GM12878 (cell line): ENCODE measurements at regions not wholly inside any gene's neighbourhood (a gene's known extent, or its start where the extent isn't known, plus 50 kb on each side); places are given as distances from the start of the nearest gene placed in this dataset.

Experiments used
- ATAC-seq: fragments of 200-7000 bp; cut with Tn5 transposase; 3 replicates; pipeline ENCODE4 v1.9.1; 2020; ENCODE audit warnings: mild to moderate bottlenecking, moderate library complexity
- BruUV-seq: library from RNA; stranded (reverse); fragments of 400-500 nt; replicated peaks from 2 replicates; lab custom pipeline; 2021; lab: Mats Ljungman, UMichigan
- CTCF ChIA-PET: fragments of 300-600 bp; sonication (Branson Sonifier 250); formaldehyde crosslinking; extraction: SDS; loops from one replicate; lab custom pipeline; 2021; ENCODE audit warnings: inconsistent platforms; lab: Yijun Ruan, JAX
- POLR2A ChIA-PET: fragments of 350-600 bp; formaldehyde crosslinking; extraction: SDS; loops from one replicate; lab custom pipeline; 2021; ENCODE audit warnings: inconsistent platforms; lab: Charles Lee
- RAD21 ChIA-PET: fragments of 300-600 bp; sonication (Branson Sonifier 250); formaldehyde crosslinking; loops from one replicate; lab custom pipeline; 2023; ENCODE audit warnings: antibody characterized with exemption; ENCODE audit not compliant: unreplicated experiment; lab: Charles Lee
- SMC1A ChIA-PET: fragments of 300-600 bp; sonication (Branson Sonifier 250); formaldehyde crosslinking; loops from one replicate; lab custom pipeline; 2023; ENCODE audit not compliant: unreplicated experiment, uncharacterized antibody; lab: Charles Lee
- DNase-seq: peaks from one replicate; pipeline ENCODE4 v3.0.0-alpha.2; 2011; ENCODE audit warnings: low read depth, low spot score
- FAIRE-seq: peaks from 3 replicates; lab custom pipeline; 2011; peaks lifted over from hg19 to GRCh38; lab: Jason Lieb, UNC
- H2AFZ ChIP-seq: 2 replicates; pipeline ENCODE4 v1.6.0; 2011; ENCODE audit warnings: low read depth, low read length, control low read depth; ENCODE audit not compliant: control insufficient read depth
- H3K27ac ChIP-seq: 2 replicates; pipeline ENCODE4 v1.5.1; 2011; ENCODE audit warnings: control low read depth; ENCODE audit not compliant: control insufficient read depth, insufficient read depth
- H3K27me3 ChIP-seq, 2 experiments: replicated peaks in 1 of 2; 2 replicates each; pipeline versions ENCODE4 v1.6.0 to v1.6.1; 2011; ENCODE audit warnings: low read length in 1 of 2; ENCODE audit not compliant: control insufficient read depth in 2 of 2, insufficient read depth in 2 of 2
- H3K36me3 ChIP-seq, 2 experiments: 2 replicates each; pipeline ENCODE4 v1.5.1; 2011; ENCODE audit warnings: low read length in 1 of 2; ENCODE audit not compliant: control insufficient read depth in 2 of 2, insufficient read depth in 2 of 2
- H3K4me1 ChIP-seq: 2 replicates; pipeline ENCODE4 v1.6.1; 2011; ENCODE audit warnings: mild to moderate bottlenecking, low read length, moderate library complexity, mixed read lengths; ENCODE audit not compliant: control insufficient read depth, insufficient read depth
- H3K4me2 ChIP-seq: 2 replicates; pipeline ENCODE4 v1.6.0; 2011; ENCODE audit warnings: control low read depth; ENCODE audit not compliant: control insufficient read depth, insufficient read depth
- H3K4me3 ChIP-seq: fragments of 200-600 bp; sonication (generic); 2 replicates; pipeline ENCODE4 v1.5.1; 2016
- H3K79me2 ChIP-seq: 2 replicates; pipeline ENCODE4 v1.6.0; 2011; ENCODE audit warnings: low read length; ENCODE audit not compliant: control insufficient read depth, insufficient read depth
- H3K9ac ChIP-seq: 2 replicates; pipeline ENCODE4 v1.8.0; 2011; ENCODE audit warnings: low read length, control low read depth, mixed read lengths; ENCODE audit not compliant: control insufficient read depth, insufficient read depth
- H3K9me3 ChIP-seq: replicated peaks from 3 replicates; pipeline ENCODE4 v1.5.1; 2011; ENCODE audit warnings: mild to moderate bottlenecking, low read length; ENCODE audit not compliant: control insufficient read depth, insufficient read depth
- H4K20me1 ChIP-seq: 2 replicates; pipeline ENCODE4 v1.6.0; 2011; ENCODE audit not compliant: control insufficient read depth, insufficient read depth
- BCL3 ChIP-seq: IDR thresholded peaks from 2 replicates; pipeline ENCODE4 v1.6.1; 2011; ENCODE audit warnings: borderline replicate concordance, low read depth, mild to moderate bottlenecking, moderate library complexity, low read length; ENCODE audit not compliant: insufficient read depth, poor library complexity, severe bottlenecking
- BRCA1 ChIP-seq: IDR thresholded peaks from 2 replicates; pipeline ENCODE4 v1.6.1; 2011; ENCODE audit warnings: low read depth, low read length, improper control_type of control experiment
- CUX1 ChIP-seq: IDR thresholded peaks from 2 replicates; pipeline ENCODE4 v1.6.1; 2012; ENCODE audit warnings: improper control_type of control experiment, low read depth, low read length; ENCODE audit not compliant: insufficient replicate concordance
- ETV6 ChIP-seq, 2 experiments: fragments of 450-650 bp in 1 of 2; IDR thresholded peaks in 1 of 2; conservative IDR thresholded peaks in 1 of 2; 2 replicates each; pipeline ENCODE4 v1.6.1; 2014; ENCODE audit warnings: antibody characterized with exemption in 1 of 2, borderline replicate concordance in 1 of 2, low read depth in 1 of 2, mild to moderate bottlenecking in 1 of 2, moderate library complexity in 1 of 2
- EZH2 ChIP-seq: IDR thresholded peaks from 2 replicates; pipeline ENCODE4 v1.6.1; 2012; ENCODE audit warnings: low read depth, mild to moderate bottlenecking, control low read depth, inconsistent platforms, low read length, borderline replicate concordance; ENCODE audit not compliant: control insufficient read depth
- NFIC ChIP-seq: IDR thresholded peaks from 2 replicates; pipeline ENCODE4 v1.6.1; 2012; ENCODE audit warnings: low read depth, mild to moderate bottlenecking, inconsistent platforms, low read length, moderate library complexity
- POLR2A ChIP-seq: IDR thresholded peaks from 2 replicates; pipeline ENCODE4 v1.6.1; 2011; ENCODE audit warnings: low read depth, mild to moderate bottlenecking, low read length
- RAD51 ChIP-seq: fragments of 450-650 bp; IDR thresholded peaks from 2 replicates; pipeline ENCODE4 v1.6.1; 2016; ENCODE audit warnings: moderate library complexity, mild to moderate bottlenecking, inconsistent platforms
- SREBF2 ChIP-seq: IDR thresholded peaks from 2 replicates; pipeline ENCODE4 v1.6.1; 2012; ENCODE audit warnings: mild to moderate bottlenecking, low read length
- ZNF274 ChIP-seq: IDR thresholded peaks from one replicate; pipeline ENCODE4 v1.8.0; 2011; ENCODE audit not compliant: insufficient read length, insufficient read depth
- ZZZ3 ChIP-seq: IDR thresholded peaks from 2 replicates; pipeline ENCODE4 v1.6.1; 2011; ENCODE audit warnings: low read depth; ENCODE audit not compliant: control insufficient read depth, insufficient read length
- WGBS: methylation state at CpG from one replicate; pipeline ENCODE4 v1.1.6; 2016; ENCODE audit warnings: low lambda C conversion rate; ENCODE audit not compliant: insufficient replicate concordance, insufficient coverage; ENCODE audit errors: missing lambda C conversion rate; 5-methylcytosine and 5-hydroxymethylcytosine counted together
- in situ Hi-C: fragments of 300-500 bp; cut with MboI; formaldehyde crosslinking; loops from 9 replicates; pipeline ENCODE4 v1.14.3; 2018; ENCODE audit warnings: mixed read lengths
- intact Hi-C: fragments of 100-400 bp; cut with micrococcal nuclease; formaldehyde crosslinking; loops from one replicate; pipeline ENCODE4 v1.14.2; 2022; ENCODE audit not compliant: unreplicated experiment

GRCh38 chr12:102609996-102610395 lies 129.6 kb upstream of the IGF1 start:
- ChIA-PET RAD21 (no interaction called here), SMC1A (no interaction called here), POLR2A (no interaction called here), CTCF (interaction anchor here (0.6 kb wide), 1 partner anchor 918 kb away, joined by 3 read pairs; no protein-coding TSS in a partner anchor)
- H3K9me3 ChIP-seq = no peaks in the 10 kb centered on the region; the same call in 2 of the 3 replicates
- H3K4me3 ChIP-seq = no peak overlapping the region
- intact Hi-C loops = no loop called here
- H3K4me2 ChIP-seq = no peak overlapping the region
- in situ Hi-C loops = no loop called here
- H3K9ac ChIP-seq = no peak overlapping the region
- no peak overlapping the region for H3K27ac ChIP-seq
- no peaks in the 10 kb centered on the region for H3K79me2 ChIP-seq
- H3K27me3 ChIP-seq = no peaks in the 10 kb centered on the region
- DNase-seq (no peak), FAIRE-seq (no peak), ATAC-seq (no peak)
- no peak for TF ChIP-seq CUX1
- TF ChIP-seq SREBF2 = no peak
- no peak for TF ChIP-seq ZZZ3
- no peak for TF ChIP-seq ZNF274
- no peak for TF ChIP-seq POLR2A
- TF ChIP-seq BCL3 = no peak
- no peak for TF ChIP-seq ETV6 (conservative IDR thresholded peaks at IDR 0.05 in 1 of 2, IDR thresholded peaks at IDR 0.05 in 1 of 2; ENCODE audit: borderline replicate concordance in 1 of 2, low read depth in 1 of 2)
- no peak for TF ChIP-seq RAD51
- TF ChIP-seq EZH2 = no peak
- TF ChIP-seq NFIC = no peak
- no peak for TF ChIP-seq BRCA1
- WGBS = 6% methylated on average over 1 of the region's 1 CpG
- H3K4me1 ChIP-seq = no peaks in the 10 kb centered on the region
- H3K36me3 ChIP-seq = no peaks in the 10 kb centered on the region
- H4K20me1 ChIP-seq = no peaks in the 10 kb centered on the region
- no TSS peak for BruUV-seq
- no peak overlapping the region for H2AFZ ChIP-seq
